Germinal center (tissue), 1 donor: ENCODE measurements at regions not wholly inside any gene's neighbourhood (a gene's known extent, or its start where the extent isn't known, plus 50 kb on each side); places are given as distances from the start of the nearest gene placed in this dataset.

Experiments used
- DNase-seq: peaks from one replicate; pipeline ENCODE4 v3.0.0; 2012; ENCODE audit warnings: mixed read lengths, low spot score

GRCh38 chr12:105986779-105987684, 151.7 kb downstream of the NUAK1 start:
- DNase-seq = no peak

- DNase-seq = no peak
Observed at GRCh38 chr12:105987685-105988035, 151.1 kb downstream of the NUAK1 start.

- no peak for DNase-seq
Observed at GRCh38 chr12:105992849-105993740, 145.7 kb downstream of the NUAK1 start.

- no peak for DNase-seq
Observed at GRCh38 chr12:105993766-105994555, 144.8 kb downstream of the NUAK1 start.

- no peak for DNase-seq
Observed at GRCh38 chr12:105995961-105996431, 142.8 kb downstream of the NUAK1 start.

GRCh38 chr12:105998561-105998960, 140.2 kb downstream of the NUAK1 start:
- no peak for DNase-seq

GRCh38 chr12:106000382-106001104, 138.2 kb downstream of the NUAK1 start:
- no peak for DNase-seq

GRCh38 chr12:106001105-106001836, 137.5 kb downstream of the NUAK1 start:
- DNase-seq = no peak

- no peak for DNase-seq
Observed at GRCh38 chr12:106001837-106002218, 136.9 kb downstream of the NUAK1 start.

GRCh38 chr12:106003297-106003696, 135.5 kb downstream of the NUAK1 start:
- DNase-seq = no peak

GRCh38 chr12:106004289-106004688, 134.5 kb downstream of the NUAK1 start:
- DNase-seq = no peak

GRCh38 chr12:106006382-106006781, 132.4 kb downstream of the NUAK1 start:
- DNase-seq = no peak

GRCh38 chr12:106006940-106007339, 131.8 kb downstream of the NUAK1 start:
- no peak for DNase-seq

GRCh38 chr12:106010741-106011140, 128.0 kb downstream of the NUAK1 start:
- no peak for DNase-seq
